Activated CD4-positive, alpha-beta T cell treated with anti-CD3 and anti-CD28 coated beads, Interleukin-2, amount 50 U/mL, for 48 hours (primary cell): ENCODE measurements at regions not wholly inside any gene's neighbourhood (a gene's known extent, or its start where the extent isn't known, plus 50 kb on each side); places are given as distances from the start of the nearest gene placed in this dataset.
"Not testable (repeated sequence)": the region's sequence is repeated elsewhere in the genome, so short reads cannot be mapped to it uniquely, and the experiment has no call there.

Experiments
- DNase-seq, 2 experiments: peaks; one replicate each; pipeline ENCODE4 v3.0.0-alpha.2; 2020

- DNase-seq = no peak
Measured at GRCh38 chr6:121597654-121598053, 162.2 kb downstream of the GJA1 start.

GRCh38 chr6:121599331-121599730, 163.9 kb downstream of the GJA1 start:
- not testable (repeated sequence) for DNase-seq

- DNase-seq = no peak
Measured at GRCh38 chr6:121600389-121601168, 165.1 kb downstream of the GJA1 start.

GRCh38 chr6:121603486-121603885, 168.0 kb downstream of the GJA1 start:
- no peak for DNase-seq

GRCh38 chr6:121607721-121608120, 172.3 kb downstream of the GJA1 start:
- DNase-seq = no peak

- no peak for DNase-seq
Measured at GRCh38 chr6:121608270-121608669, 172.8 kb downstream of the GJA1 start.

- no peak for DNase-seq
Measured at GRCh38 chr6:121609281-121609680, 173.8 kb downstream of the GJA1 start.

GRCh38 chr6:121612927-121613326, 177.5 kb downstream of the GJA1 start:
- no peak for DNase-seq

- no peak for DNase-seq
Measured at GRCh38 chr6:121614115-121614514, 178.7 kb downstream of the GJA1 start.

- DNase-seq = no peak
Measured at GRCh38 chr6:121615493-121615892, 180.0 kb downstream of the GJA1 start.

- no peak for DNase-seq
Measured at GRCh38 chr6:121616406-121616805, 181.0 kb downstream of the GJA1 start.

GRCh38 chr6:121617388-121617787, 181.9 kb downstream of the GJA1 start:
- no peak for DNase-seq

- DNase-seq = no peak
Measured at GRCh38 chr6:121619013-121619412, 183.6 kb downstream of the GJA1 start.

- no peak for DNase-seq
Measured at GRCh38 chr6:121619987-121620740, 184.7 kb downstream of the GJA1 start.

GRCh38 chr6:121627761-121628160, 192.3 kb downstream of the GJA1 start:
- no peak for DNase-seq

- DNase-seq = no peak
Measured at GRCh38 chr6:121630716-121631115, 195.3 kb downstream of the GJA1 start.

- not testable (repeated sequence) for DNase-seq
Measured at GRCh38 chr6:121631752-121632151, 196.3 kb downstream of the GJA1 start.

GRCh38 chr6:121633309-121633708, 197.9 kb downstream of the GJA1 start:
- DNase-seq = no peak

GRCh38 chr6:121634586-121634985, 199.1 kb downstream of the GJA1 start:
- DNase-seq = not testable (repeated sequence)

GRCh38 chr6:121635355-121635754, 199.9 kb downstream of the GJA1 start:
- no peak for DNase-seq

GRCh38 chr6:121636217-121636616, 200.8 kb downstream of the GJA1 start:
- not testable (repeated sequence) for DNase-seq

- no peak for DNase-seq
Measured at GRCh38 chr6:121639021-121639420, 203.6 kb downstream of the GJA1 start.

GRCh38 chr6:121641158-121641557, 205.7 kb downstream of the GJA1 start:
- no peak for DNase-seq

- DNase-seq = no peak
Measured at GRCh38 chr6:121645100-121645745, 209.8 kb downstream of the GJA1 start.
